Glutamatergic neuron (in vitro differentiated cells): ENCODE measurements at regions not wholly inside any gene's neighbourhood (a gene's known extent, or its start where the extent isn't known, plus 50 kb on each side); places are given as distances from the start of the nearest gene placed in this dataset.

Experiments
- DNase-seq: peaks from one replicate; pipeline ENCODE4 v3.0.0; 2022
- H3K27ac Mint-ChIP-seq: one replicate; pipeline ENCODE4 v1.8.0; 2020; ENCODE audit warnings: mild to moderate bottlenecking, mixed read lengths, inconsistent platforms; ENCODE audit not compliant: unreplicated experiment
- H3K27me3 Mint-ChIP-seq: one replicate; pipeline ENCODE4 v1.8.0; 2020; ENCODE audit warnings: mild to moderate bottlenecking, moderate library complexity, mixed read lengths, inconsistent platforms; ENCODE audit not compliant: unreplicated experiment
- H3K36me3 Mint-ChIP-seq: one replicate; pipeline ENCODE4 v1.8.0; 2020; ENCODE audit warnings: mild to moderate bottlenecking, mixed read lengths, inconsistent platforms; ENCODE audit not compliant: unreplicated experiment
- H3K4me1 Mint-ChIP-seq: one replicate; pipeline ENCODE4 v1.8.0; 2020; ENCODE audit warnings: mild to moderate bottlenecking, low read depth, mixed read lengths, inconsistent platforms; ENCODE audit not compliant: unreplicated experiment
- H3K4me3 Mint-ChIP-seq: one replicate; pipeline ENCODE4 v1.8.0; 2020; ENCODE audit warnings: mild to moderate bottlenecking, mixed read lengths, inconsistent platforms; ENCODE audit not compliant: unreplicated experiment
- H3K9me3 Mint-ChIP-seq: one replicate; pipeline ENCODE4 v1.8.0; 2020; ENCODE audit warnings: mild to moderate bottlenecking, moderate library complexity, mixed read lengths, inconsistent platforms; ENCODE audit not compliant: unreplicated experiment
- CTCF ChIP-seq: fragments of 200-600 bp; sonication (generic); IDR thresholded peaks from one replicate; pipeline ENCODE4 v1.5.0; 2021; ENCODE audit not compliant: partially characterized antibody, unreplicated experiment

DNA sequence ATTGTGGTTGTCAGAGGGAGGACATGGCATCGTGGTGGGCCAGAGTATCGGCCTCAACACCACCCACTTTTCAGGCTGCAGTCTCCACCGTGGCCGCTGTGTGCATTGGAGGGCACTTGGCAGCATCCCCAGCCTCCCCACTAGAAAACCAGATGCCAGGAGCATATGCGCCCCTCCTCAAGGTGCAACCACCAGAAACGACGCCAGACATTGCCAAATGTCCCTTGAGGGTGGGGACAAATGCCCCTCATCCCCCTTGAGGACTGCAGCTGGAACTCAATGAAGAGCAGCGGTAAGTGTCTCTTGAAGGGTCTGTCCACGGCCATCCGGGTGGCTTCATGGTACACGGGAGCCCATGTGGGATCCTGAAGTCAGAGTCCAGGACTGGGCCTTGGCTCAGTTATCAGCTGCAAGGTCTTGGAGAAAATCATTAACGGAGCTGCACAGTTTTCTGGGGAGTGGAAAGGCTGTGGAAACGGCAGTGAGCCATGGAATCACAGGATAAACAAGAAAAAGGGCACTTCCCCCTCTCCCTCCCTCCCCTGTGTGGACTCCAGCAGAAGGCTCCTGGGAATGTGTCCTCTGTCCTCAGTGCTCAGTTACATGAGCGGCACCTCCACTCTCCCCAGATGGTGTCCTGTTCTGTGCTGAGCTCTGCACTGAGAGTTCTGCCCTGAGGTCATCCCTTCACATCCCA lies 324.4 kb upstream of the B3GAT1 start:
- DNase-seq = no peak
- no peak overlapping the region for H3K4me3 Mint-ChIP-seq
- no peak overlapping the region for H3K27ac Mint-ChIP-seq
- no peaks in the 10 kb centered on the region for H3K9me3 Mint-ChIP-seq
- H3K4me1 Mint-ChIP-seq = peaks cover 6% of the 10 kb centered on the region
- H3K36me3 Mint-ChIP-seq = no peaks in the 10 kb centered on the region
- H3K27me3 Mint-ChIP-seq = no peaks in the 10 kb centered on the region
- TF ChIP-seq CTCF = no peak

GRCh38 chr11:134734894-134735293 lies 322.9 kb upstream of the B3GAT1 start:
- TF ChIP-seq CTCF = no peak
- peaks cover 12% of the 10 kb centered on the region for H3K4me1 Mint-ChIP-seq
- no peak for DNase-seq
- no peaks in the 10 kb centered on the region for H3K27me3 Mint-ChIP-seq
- no peak overlapping the region for H3K4me3 Mint-ChIP-seq
- H3K36me3 Mint-ChIP-seq = no peaks in the 10 kb centered on the region
- no peaks in the 10 kb centered on the region for H3K9me3 Mint-ChIP-seq
- no peak overlapping the region for H3K27ac Mint-ChIP-seq

GRCh38 chr11:134734141-134734845 lies 322.3 kb upstream of the B3GAT1 start:
- no peak for TF ChIP-seq CTCF
- H3K27me3 Mint-ChIP-seq = no peaks in the 10 kb centered on the region
- no peak for DNase-seq
- no peaks in the 10 kb centered on the region for H3K36me3 Mint-ChIP-seq
- H3K27ac Mint-ChIP-seq = no peak overlapping the region
- H3K9me3 Mint-ChIP-seq = no peaks in the 10 kb centered on the region
- H3K4me3 Mint-ChIP-seq = no peak overlapping the region
- H3K4me1 Mint-ChIP-seq = peaks cover 12% of the 10 kb centered on the region

GRCh38 chr11:134733646-134734045 lies 321.6 kb upstream of the B3GAT1 start:
- no peaks in the 10 kb centered on the region for H3K36me3 Mint-ChIP-seq
- no peaks in the 10 kb centered on the region for H3K9me3 Mint-ChIP-seq
- DNase-seq = no peak
- peaks cover 14% of the 10 kb centered on the region for H3K4me1 Mint-ChIP-seq
- H3K27me3 Mint-ChIP-seq = no peaks in the 10 kb centered on the region
- H3K27ac Mint-ChIP-seq = no peak overlapping the region
- no peak overlapping the region for H3K4me3 Mint-ChIP-seq
- no peak for TF ChIP-seq CTCF
